CD4-positive, alpha-beta T cell (primary cell): ENCODE measurements at regions not wholly inside any gene's neighbourhood (a gene's known extent, or its start where the extent isn't known, plus 50 kb on each side); places are given as distances from the start of the nearest gene placed in this dataset.

Source experiments
- ATAC-seq: fragments of 200-7000 bp; cut with Tn5 transposase; one replicate; pipeline ENCODE4 v1.10.0; 2022; ENCODE audit warnings: mild to moderate bottlenecking; ENCODE audit not compliant: poor library complexity
- CTCF ChIA-PET: fragments of 350-600 bp; sonication (Branson Sonifier 250); formaldehyde crosslinking; loops from one replicate; lab custom pipeline; 2021; ENCODE audit warnings: antibody characterized with exemption, inconsistent platforms; lab: Charles Lee
- POLR2A ChIA-PET: fragments of 350-600 bp; sonication (Branson Sonifier 250); formaldehyde crosslinking; loops from one replicate; lab custom pipeline; 2021; ENCODE audit warnings: antibody characterized with exemption, inconsistent platforms; lab: Charles Lee
- DNase-seq, 14 experiments: peaks; one replicate each; pipeline ENCODE4 v3.0.0-alpha.2; 2013 to 2020; ENCODE audit warnings: mixed read lengths in 2 of 14
- H3K27ac ChIP-seq, 2 donors: one replicate each; pipeline versions ENCODE4 v1.5.1 to v1.7.0; 2013; ENCODE audit warnings: low read length in 2 of 2, low read depth in 1 of 2, mild to moderate bottlenecking in 1 of 2
- H3K27me3 ChIP-seq, 2 experiments: 1 replicate in 1 of 2; 2 replicates in 1 of 2; pipeline versions ENCODE4 v1.6.1 to v1.7.0; 2013; ENCODE audit warnings: low read length in 2 of 2, control low read depth in 1 of 2, mild to moderate bottlenecking in 1 of 2, moderate library complexity in 1 of 2; ENCODE audit not compliant: insufficient read depth in 2 of 2, control insufficient read depth in 1 of 2
- H3K36me3 ChIP-seq: one replicate; pipeline ENCODE4 v1.6.1; 2013; ENCODE audit warnings: low read length, control low read depth; ENCODE audit not compliant: insufficient read depth
- H3K4me1 ChIP-seq: one replicate; pipeline ENCODE4 v1.6.1; 2013; ENCODE audit warnings: low read length, control low read depth; ENCODE audit not compliant: insufficient read depth
- H3K4me3 ChIP-seq: one replicate; pipeline ENCODE4 v1.5.1; 2013; ENCODE audit warnings: mild to moderate bottlenecking, low read length, moderate library complexity
- H3K9me3 ChIP-seq, 2 experiments: 1 replicate in 1 of 2; 2 replicates in 1 of 2; pipeline versions ENCODE4 v1.6.1 to v1.7.0; 2013; ENCODE audit warnings: low read length in 2 of 2, mild to moderate bottlenecking in 2 of 2, control low read depth in 1 of 2, moderate library complexity in 1 of 2; ENCODE audit not compliant: control insufficient read depth in 1 of 2, insufficient read depth in 1 of 2
- H3K27ac Mint-ChIP-seq: one replicate; pipeline ENCODE4 v1.8.0; 2020; ENCODE audit warnings: mixed read lengths
- H3K27me3 Mint-ChIP-seq: one replicate; pipeline ENCODE4 v1.8.0; 2021; ENCODE audit warnings: mixed read lengths
- H3K36me3 Mint-ChIP-seq: one replicate; pipeline ENCODE4 v1.8.0; 2021; ENCODE audit warnings: low read depth, mixed read lengths
- H3K4me1 Mint-ChIP-seq: one replicate; pipeline ENCODE4 v1.8.0; 2021; ENCODE audit warnings: low read depth, mixed read lengths
- H3K4me3 Mint-ChIP-seq: one replicate; pipeline ENCODE4 v1.8.0; 2020; ENCODE audit warnings: mild to moderate bottlenecking, mixed read lengths
- H3K9me3 Mint-ChIP-seq: one replicate; pipeline ENCODE4 v1.8.0; 2020; ENCODE audit warnings: mixed read lengths
- CTCF ChIP-seq: fragments of 200-600 bp; IDR thresholded peaks from one replicate; pipeline ENCODE4 v1.8.0; 2022; ENCODE audit warnings: antibody characterized with exemption, mild to moderate bottlenecking
- intact Hi-C, 2 experiments: fragments of 100-400 bp; cut with DNase I in 1 of 2; cut with micrococcal nuclease in 1 of 2; formaldehyde crosslinking; loops; one replicate each; pipeline versions ENCODE4 v1.15.1 to v1.9.0; 2023 to 2025; cut with DNase I, micrococcal nuclease

- H3K27me3 ChIP-seq = no peaks in the 10 kb centered on the region
- no peaks in the 10 kb centered on the region for H3K4me1 ChIP-seq
- no peak overlapping the region for H3K4me3 ChIP-seq
- no peak overlapping the region for H3K4me3 Mint-ChIP-seq
- CTCF ChIA-PET = no interaction called here
- no peaks in the 10 kb centered on the region for H3K27me3 Mint-ChIP-seq
- no peaks in the 10 kb centered on the region for H3K9me3 Mint-ChIP-seq
- intact Hi-C loops = no loop called here
- TF ChIP-seq CTCF = no peak
- no peaks in the 10 kb centered on the region for H3K36me3 Mint-ChIP-seq
- POLR2A ChIA-PET = no interaction called here
- no peaks in the 10 kb centered on the region for H3K36me3 ChIP-seq
- no peak overlapping the region for H3K27ac ChIP-seq
- ATAC-seq (no peak), DNase-seq (no peak)
- no peak overlapping the region for H3K27ac Mint-ChIP-seq
- H3K9me3 ChIP-seq = no peaks in the 10 kb centered on the region
- H3K4me1 Mint-ChIP-seq = no peaks in the 10 kb centered on the region
Observed at GRCh38 chr3:155012584-155012983, 67.5 kb upstream of the MME start.

GRCh38 chr3:155010416-155010815 lies 69.7 kb upstream of the MME start:
- Histone ChIP-seq H3K27me3 (no peaks in the 10 kb centered on the region), H3K9me3 (no peaks in the 10 kb centered on the region), H3K4me3 (no peak overlapping the region), H3K27ac (no peak overlapping the region), H3K36me3 (no peaks in the 10 kb centered on the region), H3K4me1 (no peaks in the 10 kb centered on the region)
- Mint-ChIP-seq H3K9me3 (no peaks in the 10 kb centered on the region), H3K4me3 (no peak overlapping the region), H3K27ac (no peak overlapping the region), H3K4me1 (no peaks in the 10 kb centered on the region), H3K36me3 (no peaks in the 10 kb centered on the region), H3K27me3 (no peaks in the 10 kb centered on the region)
- CTCF ChIA-PET = no interaction called here
- POLR2A ChIA-PET = no interaction called here
- no peak for TF ChIP-seq CTCF
- intact Hi-C loops = no loop called here
- ATAC-seq (no peak), DNase-seq (no peak)

- Histone ChIP-seq H3K4me3 (no peak overlapping the region), H3K27me3 (no peaks in the 10 kb centered on the region), H3K27ac (no peak overlapping the region), H3K36me3 (no peaks in the 10 kb centered on the region), H3K9me3 (no peaks in the 10 kb centered on the region), H3K4me1 (no peaks in the 10 kb centered on the region)
- no peak for TF ChIP-seq CTCF
- DNase-seq (no peak), ATAC-seq (no peak)
- H3K36me3 Mint-ChIP-seq = no peaks in the 10 kb centered on the region
- intact Hi-C loops = no loop called here
- H3K27me3 Mint-ChIP-seq = no peaks in the 10 kb centered on the region
- CTCF ChIA-PET = no interaction called here
- no peak overlapping the region for H3K4me3 Mint-ChIP-seq
- peaks cover 2% of the 10 kb centered on the region for H3K9me3 Mint-ChIP-seq
- H3K4me1 Mint-ChIP-seq = no peaks in the 10 kb centered on the region
- POLR2A ChIA-PET = no interaction called here
- no peak overlapping the region for H3K27ac Mint-ChIP-seq
Observed at GRCh38 chr3:155009217-155009616, 70.9 kb upstream of the MME start.
